Mucosa of stomach (tissue), 1 donor: ENCODE measurements at regions not wholly inside any gene's neighbourhood (a gene's known extent, or its start where the extent isn't known, plus 50 kb on each side); places are given as distances from the start of the nearest gene placed in this dataset.

Experiments used
- H3K27me3 ChIP-seq: one replicate; pipeline ENCODE4 v1.7.0; 2013; ENCODE audit warnings: mild to moderate bottlenecking, low read length; ENCODE audit not compliant: control insufficient read depth, insufficient read depth
- H3K36me3 ChIP-seq: one replicate; pipeline ENCODE4 v1.7.0; 2013; ENCODE audit warnings: low read length; ENCODE audit not compliant: control insufficient read depth, insufficient read depth
- H3K4me1 ChIP-seq: one replicate; pipeline ENCODE4 v1.7.0; 2013; ENCODE audit warnings: mild to moderate bottlenecking, low read length; ENCODE audit not compliant: control insufficient read depth, insufficient read depth
- H3K4me3 ChIP-seq: one replicate; pipeline ENCODE4 v1.7.0; 2013; ENCODE audit warnings: low read length
- H3K9ac ChIP-seq: one replicate; pipeline ENCODE4 v1.7.0; 2013; ENCODE audit warnings: mild to moderate bottlenecking, low read length, moderate library complexity
- H3K9me3 ChIP-seq: one replicate; pipeline ENCODE4 v1.7.0; 2013; ENCODE audit warnings: mild to moderate bottlenecking, low read length, moderate library complexity; ENCODE audit not compliant: control insufficient read depth
- donor health status: Pancreatic carcinoma.

GRCh38 chr15:70385711-70386110 is 288.0 kb upstream of the TLE3 start:
- H3K9me3 ChIP-seq, result no peaks in the 10 kb centered on the region
- no peak overlapping the region for H3K4me3 ChIP-seq
- H3K4me1 ChIP-seq, result no peaks in the 10 kb centered on the region
- H3K36me3 ChIP-seq, result no peaks in the 10 kb centered on the region
- H3K27me3 ChIP-seq, result no peaks in the 10 kb centered on the region
- no peak overlapping the region for H3K9ac ChIP-seq

- no peaks in the 10 kb centered on the region for H3K36me3 ChIP-seq
- H3K4me3 ChIP-seq, result no peak overlapping the region
- no peaks in the 10 kb centered on the region for H3K4me1 ChIP-seq
- H3K27me3 ChIP-seq, result no peaks in the 10 kb centered on the region
- H3K9me3 ChIP-seq, result no peaks in the 10 kb centered on the region
- H3K9ac ChIP-seq, result no peak overlapping the region
These were observed 287.3 kb upstream of the TLE3 start for GRCh38 chr15:70385052-70385451.

GRCh38 chr15:70383856-70384255 is 286.1 kb upstream of the TLE3 start:
- H3K4me3 ChIP-seq, result no peak overlapping the region
- no peaks in the 10 kb centered on the region for H3K36me3 ChIP-seq
- H3K9me3 ChIP-seq, result no peaks in the 10 kb centered on the region
- no peak overlapping the region for H3K9ac ChIP-seq
- H3K4me1 ChIP-seq, result no peaks in the 10 kb centered on the region
- H3K27me3 ChIP-seq, result no peaks in the 10 kb centered on the region

DNA sequence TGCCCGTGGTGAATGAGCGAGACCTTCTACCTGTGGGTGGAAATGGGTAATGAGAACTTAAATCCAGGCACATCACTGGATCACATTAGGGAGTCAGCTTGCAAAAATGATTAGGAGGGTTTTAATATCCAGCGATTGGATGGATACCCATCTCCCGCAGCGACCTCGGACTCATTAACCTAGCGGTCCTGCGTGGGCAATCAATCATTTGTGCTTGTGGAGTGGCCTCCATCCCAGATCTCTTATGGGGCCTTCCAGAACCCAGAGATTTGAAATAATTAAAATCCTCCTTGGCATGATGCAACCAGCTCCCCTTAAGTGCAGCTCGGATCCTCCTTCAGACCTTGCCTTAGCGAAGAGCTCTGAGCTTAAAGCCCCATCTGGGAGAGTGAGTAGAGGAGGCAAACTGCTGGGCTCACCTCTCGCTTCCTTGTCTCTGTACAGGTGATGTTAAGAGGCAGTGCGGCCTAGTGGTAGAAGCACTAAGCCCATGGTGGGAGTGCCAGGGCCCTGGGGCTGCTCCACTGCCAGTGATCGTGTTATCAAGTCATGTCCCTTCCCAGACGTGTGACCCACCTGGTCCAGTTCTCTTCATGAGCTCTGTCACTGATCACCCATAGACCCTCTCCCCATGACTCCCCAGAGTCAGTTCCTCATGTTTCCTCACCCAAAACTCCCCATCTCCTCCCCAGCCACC is 285.2 kb upstream of the TLE3 start:
- H3K9me3 ChIP-seq, result no peaks in the 10 kb centered on the region
- H3K4me1 ChIP-seq, result no peaks in the 10 kb centered on the region
- H3K27me3 ChIP-seq, result no peaks in the 10 kb centered on the region
- H3K4me3 ChIP-seq, result no peak overlapping the region
- H3K36me3 ChIP-seq, result no peaks in the 10 kb centered on the region
- no peak overlapping the region for H3K9ac ChIP-seq

GRCh38 chr15:70382009-70382749 is 284.5 kb upstream of the TLE3 start:
- H3K9me3 ChIP-seq, result no peaks in the 10 kb centered on the region
- H3K4me1 ChIP-seq, result peaks cover 3% of the 10 kb centered on the region
- no peak overlapping the region for H3K4me3 ChIP-seq
- no peak overlapping the region for H3K9ac ChIP-seq
- H3K36me3 ChIP-seq, result no peaks in the 10 kb centered on the region
- peaks cover 2% of the 10 kb centered on the region for H3K27me3 ChIP-seq

GRCh38 chr15:70379938-70380883 is 282.5 kb upstream of the TLE3 start:
- H3K9me3 ChIP-seq, result no peaks in the 10 kb centered on the region
- no peaks in the 10 kb centered on the region for H3K36me3 ChIP-seq
- peaks cover 9% of the 10 kb centered on the region for H3K4me1 ChIP-seq
- peaks cover 15% of the 10 kb centered on the region for H3K27me3 ChIP-seq
- no peak overlapping the region for H3K9ac ChIP-seq
- H3K4me3 ChIP-seq, result no peak overlapping the region

GRCh38 chr15:70379134-70379533 is 281.4 kb upstream of the TLE3 start:
- peaks cover 15% of the 10 kb centered on the region for H3K27me3 ChIP-seq
- H3K4me1 ChIP-seq, result peaks cover 9% of the 10 kb centered on the region
- no peaks in the 10 kb centered on the region for H3K36me3 ChIP-seq
- H3K9ac ChIP-seq, result no peak overlapping the region
- no peak overlapping the region for H3K4me3 ChIP-seq
- no peaks in the 10 kb centered on the region for H3K9me3 ChIP-seq

DNA sequence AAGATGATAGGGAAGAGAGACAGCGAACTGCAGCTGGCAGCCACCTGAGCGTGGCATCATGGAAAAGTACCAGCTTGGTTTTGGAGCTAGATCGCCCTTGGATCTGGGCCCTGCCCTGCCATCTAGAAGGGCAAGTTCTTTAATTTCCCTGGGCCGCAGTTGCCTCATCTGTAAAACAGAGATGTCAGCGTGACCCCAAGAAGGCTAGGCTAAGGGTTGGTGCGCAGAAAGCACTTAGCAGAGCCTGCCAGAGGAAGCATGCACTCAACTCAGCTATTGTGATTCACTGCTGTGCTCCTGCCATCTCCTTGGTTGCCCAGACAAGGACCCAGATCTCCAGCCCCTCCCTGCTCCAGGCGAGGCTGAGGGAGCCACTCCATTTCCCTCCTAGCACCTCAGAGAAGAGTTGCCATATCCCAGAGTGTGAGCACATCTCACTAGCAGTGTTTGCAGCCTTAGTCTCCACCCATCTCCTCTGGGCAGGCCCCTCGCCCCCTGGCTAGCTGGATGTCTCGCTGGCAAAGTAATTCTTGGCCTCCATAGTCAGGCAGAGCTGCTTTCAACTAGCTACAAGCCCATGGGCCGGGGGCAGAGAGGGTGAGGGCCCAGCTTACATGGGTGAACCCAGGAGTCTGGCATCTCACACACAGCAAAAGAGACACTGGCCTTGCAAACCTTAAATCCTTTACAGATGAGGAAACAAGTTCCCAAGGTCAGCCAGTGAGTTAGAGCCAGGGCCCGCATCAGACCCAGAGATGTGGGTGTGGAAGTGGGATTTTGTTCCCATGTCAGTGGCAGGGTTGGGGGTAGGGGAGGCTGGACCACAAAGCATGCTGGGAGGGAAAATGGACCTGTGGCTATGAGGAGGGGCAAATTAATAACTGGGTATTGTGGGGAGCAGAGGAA is 280.7 kb upstream of the TLE3 start:
- Histone ChIP-seq H3K4me1 (peaks cover 9% of the 10 kb centered on the region), H3K27me3 (peaks cover 15% of the 10 kb centered on the region), H3K9ac (no peak overlapping the region), H3K36me3 (no peaks in the 10 kb centered on the region), H3K9me3 (no peaks in the 10 kb centered on the region), H3K4me3 (no peak overlapping the region)

- Histone ChIP-seq H3K9ac (no peak overlapping the region), H3K36me3 (no peaks in the 10 kb centered on the region), H3K4me3 (no peak overlapping the region), H3K9me3 (no peaks in the 10 kb centered on the region), H3K27me3 (peaks cover 15% of the 10 kb centered on the region), H3K4me1 (peaks cover 9% of the 10 kb centered on the region)
These were observed 279.4 kb upstream of the TLE3 start for GRCh38 chr15:70376929-70377691.

GRCh38 chr15:70376031-70376928 is 278.6 kb upstream of the TLE3 start:
- H3K27me3 ChIP-seq, result peaks cover 15% of the 10 kb centered on the region
- no peaks in the 10 kb centered on the region for H3K9me3 ChIP-seq
- H3K4me1 ChIP-seq, result peaks cover 9% of the 10 kb centered on the region
- H3K9ac ChIP-seq, result no peak overlapping the region
- H3K36me3 ChIP-seq, result no peaks in the 10 kb centered on the region
- H3K4me3 ChIP-seq, result no peak overlapping the region
